ENCODE measurements at regions not wholly inside any gene's neighbourhood (a gene's known extent, or its start where the extent isn't known, plus 50 kb on each side); places are given as distances from the start of the nearest gene placed in this dataset.

GRCh38 chr3:153894857-153895256 is 226.3 kb upstream of the ARHGEF26 start:
- TF ChIP-seq CTCF (IDR thresholded peaks at IDR 0.05; ENCODE audit: low read depth, low read length, poor library complexity, severe bottlenecking) (no peak), EZH2phosphoT487 (IDR thresholded peaks at IDR 0.05; ENCODE audit: borderline replicate concordance, low read length) (no peak)
